GM18951 (cell line): ENCODE measurements at regions not wholly inside any gene's neighbourhood (a gene's known extent, or its start where the extent isn't known, plus 50 kb on each side); places are given as distances from the start of the nearest gene placed in this dataset.

ENCODE experiments used
- POLR2A ChIP-seq: IDR thresholded peaks from 4 replicates; pipeline ENCODE4 v1.6.1; 2011; ENCODE audit warnings: mild to moderate bottlenecking; ENCODE audit not compliant: insufficient read length, insufficient read depth; ENCODE audit errors: extremely low read depth
- in situ Hi-C: fragments of 300-500 bp; cut with MboI; formaldehyde crosslinking; loops from one replicate; pipeline ENCODE4 v1.12.0; 2022; ENCODE audit warnings: low sequenced_read_pairs, mixed read lengths, inconsistent platforms; ENCODE audit not compliant: unreplicated experiment

DNA sequence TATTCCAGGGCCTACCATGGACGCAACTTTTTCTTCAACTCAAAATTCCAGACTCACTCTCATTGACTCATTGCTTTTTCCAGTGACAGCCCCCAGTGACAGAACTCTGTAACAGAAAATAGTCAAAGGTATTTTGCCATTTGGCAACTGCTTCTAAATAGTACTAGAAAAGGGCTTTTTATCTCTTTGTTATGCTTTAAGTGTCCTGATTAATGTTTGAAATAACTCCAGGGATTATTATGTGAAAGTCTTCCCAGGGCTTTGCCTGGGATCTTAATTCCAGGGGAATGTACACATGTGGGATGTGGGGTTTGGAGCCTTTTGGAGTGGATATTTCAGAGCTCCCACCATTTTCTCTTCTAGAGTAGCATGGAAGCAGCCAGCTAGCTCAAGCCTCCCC, 198.8 kb downstream of the KCNS3 start:
- in situ Hi-C loops: no loop called here
- no peak for TF ChIP-seq POLR2A

DNA sequence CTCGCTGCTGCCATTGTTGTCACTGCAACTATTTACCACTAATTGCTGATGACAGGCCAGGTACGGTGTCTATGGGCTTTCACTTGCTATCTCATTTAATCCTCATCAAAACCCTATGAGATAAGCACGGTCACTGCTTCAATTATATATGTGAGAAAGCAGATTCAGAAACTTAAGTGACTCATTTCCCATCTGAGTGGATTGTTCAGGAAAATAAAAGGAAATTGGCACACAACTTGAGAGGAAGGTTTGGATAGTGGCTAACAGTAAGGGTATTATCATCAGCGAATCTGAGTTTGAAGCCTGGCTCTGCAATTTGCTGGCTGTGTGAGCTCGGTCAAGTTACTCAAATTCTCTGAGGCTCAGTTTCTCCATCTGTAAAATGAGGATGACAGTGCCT, 196.0 kb downstream of the KCNS3 start:
- in situ Hi-C loops: no loop called here
- TF ChIP-seq POLR2A: no peak

DNA sequence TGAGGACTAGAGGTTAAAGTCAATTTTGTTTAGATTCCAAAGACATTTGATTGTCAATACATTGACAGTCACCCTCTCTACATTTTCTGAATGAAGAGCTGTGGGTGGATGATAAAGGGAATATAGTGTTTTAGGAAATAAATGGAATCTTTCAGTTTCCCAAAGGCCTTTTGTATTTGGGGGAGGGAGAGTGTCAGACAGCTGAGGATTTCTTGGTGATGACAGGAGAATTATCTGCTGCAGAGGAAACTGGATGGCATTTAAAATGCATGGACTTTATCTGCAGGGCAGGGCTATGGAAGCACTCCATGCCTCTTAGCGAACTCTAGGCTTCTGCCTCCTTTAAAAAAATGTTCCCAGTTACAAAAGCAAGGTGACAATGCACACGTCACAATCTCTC, 195.1 kb downstream of the KCNS3 start:
- in situ Hi-C loops: no loop called here
- TF ChIP-seq POLR2A: no peak

DNA sequence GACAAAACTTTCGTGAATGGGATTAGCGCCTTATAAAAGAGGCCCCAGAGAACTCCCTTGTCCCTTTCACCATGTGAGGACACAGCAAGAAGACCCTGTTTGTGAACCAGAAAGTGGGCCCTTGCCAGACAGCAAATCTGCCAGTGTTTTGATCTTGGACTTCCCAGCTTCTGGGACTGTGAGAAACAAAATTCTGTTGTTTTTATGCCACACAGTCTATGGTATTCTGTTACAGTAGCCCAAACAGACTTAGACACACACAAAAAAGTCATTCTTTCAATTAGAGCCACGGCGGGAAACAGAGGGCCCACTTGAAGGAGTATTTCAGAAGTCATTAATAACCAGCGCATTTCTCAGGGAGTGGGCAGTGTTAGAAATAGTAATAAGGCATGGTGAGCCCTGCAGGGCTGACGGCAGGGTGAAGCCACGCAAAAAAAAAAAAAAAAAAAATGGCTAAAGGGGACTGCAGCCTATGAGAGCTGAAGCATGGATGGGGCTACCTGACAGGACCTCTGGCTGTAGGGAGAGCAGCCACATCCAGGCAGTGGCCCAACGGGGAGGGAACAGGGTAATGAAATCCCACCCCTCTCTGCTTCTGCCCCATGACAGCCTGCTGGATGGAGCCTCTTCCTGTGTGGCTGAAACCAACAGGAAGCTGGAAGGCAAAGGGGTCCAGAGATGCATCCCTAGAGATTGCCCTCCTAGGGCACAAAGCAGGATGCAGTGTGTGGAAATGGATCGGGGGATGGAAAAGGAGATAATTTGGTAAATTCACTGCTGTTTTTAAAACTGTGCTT, 189.3 kb downstream of the KCNS3 start:
- in situ Hi-C loops: no loop called here
- TF ChIP-seq POLR2A: no peak

DNA sequence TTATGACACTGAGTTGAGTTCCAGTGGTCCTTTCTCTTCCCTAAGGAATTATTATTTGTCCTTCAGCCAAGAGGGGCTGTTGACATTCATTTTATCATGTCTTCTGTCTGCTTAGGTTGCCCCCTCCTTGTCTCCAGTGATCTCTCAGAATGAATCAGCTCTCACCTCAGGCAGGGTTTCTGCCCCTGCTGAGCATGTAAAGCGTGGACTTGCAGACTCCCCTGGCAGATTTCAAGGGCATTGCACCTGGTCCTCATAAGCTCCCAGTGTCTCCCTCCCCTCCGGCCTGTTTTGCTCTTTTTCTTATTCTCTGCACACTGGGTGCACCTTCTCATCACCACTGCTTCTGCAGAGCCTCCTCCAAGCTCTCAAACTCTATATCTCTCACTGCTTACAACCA, 188.4 kb downstream of the KCNS3 start:
- in situ Hi-C loops: no loop called here
- TF ChIP-seq POLR2A: no peak

DNA sequence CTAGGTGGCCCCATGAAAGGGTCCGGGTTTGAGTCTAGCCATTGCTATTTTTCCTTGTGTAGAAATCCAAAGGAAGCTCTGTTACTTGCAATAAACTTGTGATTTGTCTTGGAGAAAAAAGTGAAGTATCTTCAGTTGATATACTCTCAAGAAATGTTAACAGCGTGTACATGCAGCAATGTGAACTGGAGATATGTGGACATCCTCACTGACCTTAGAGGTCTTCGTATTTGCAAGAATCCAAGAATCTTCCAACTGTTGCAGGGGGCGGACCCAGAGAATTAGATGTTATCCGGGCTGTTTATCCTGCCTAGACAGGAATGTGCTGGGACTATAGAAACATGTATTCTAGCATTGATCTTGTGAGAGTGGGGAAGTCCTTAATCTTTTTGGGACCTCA, 187.6 kb downstream of the KCNS3 start:
- in situ Hi-C loops: no loop called here
- no peak for TF ChIP-seq POLR2A

DNA sequence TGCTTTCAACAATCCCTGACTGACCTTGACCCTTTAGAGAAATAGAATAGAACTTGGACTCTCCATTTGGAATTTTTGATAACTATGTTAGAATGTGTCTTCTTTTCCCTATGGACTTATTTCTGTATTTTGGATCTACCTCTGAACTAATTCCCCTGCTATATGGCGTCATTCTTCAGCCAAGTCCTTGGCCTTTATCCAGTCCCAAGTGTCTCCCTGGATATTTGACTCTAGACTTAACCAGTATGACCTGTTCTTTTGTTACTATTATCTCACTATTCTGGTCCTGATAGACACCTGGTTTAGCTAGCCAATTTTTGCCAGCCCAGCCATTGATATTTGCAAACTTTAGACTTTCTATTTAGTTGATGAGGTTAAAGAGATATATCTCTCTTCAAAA, 186.8 kb downstream of the KCNS3 start:
- no peak for TF ChIP-seq POLR2A
- in situ Hi-C loops: no loop called here

DNA sequence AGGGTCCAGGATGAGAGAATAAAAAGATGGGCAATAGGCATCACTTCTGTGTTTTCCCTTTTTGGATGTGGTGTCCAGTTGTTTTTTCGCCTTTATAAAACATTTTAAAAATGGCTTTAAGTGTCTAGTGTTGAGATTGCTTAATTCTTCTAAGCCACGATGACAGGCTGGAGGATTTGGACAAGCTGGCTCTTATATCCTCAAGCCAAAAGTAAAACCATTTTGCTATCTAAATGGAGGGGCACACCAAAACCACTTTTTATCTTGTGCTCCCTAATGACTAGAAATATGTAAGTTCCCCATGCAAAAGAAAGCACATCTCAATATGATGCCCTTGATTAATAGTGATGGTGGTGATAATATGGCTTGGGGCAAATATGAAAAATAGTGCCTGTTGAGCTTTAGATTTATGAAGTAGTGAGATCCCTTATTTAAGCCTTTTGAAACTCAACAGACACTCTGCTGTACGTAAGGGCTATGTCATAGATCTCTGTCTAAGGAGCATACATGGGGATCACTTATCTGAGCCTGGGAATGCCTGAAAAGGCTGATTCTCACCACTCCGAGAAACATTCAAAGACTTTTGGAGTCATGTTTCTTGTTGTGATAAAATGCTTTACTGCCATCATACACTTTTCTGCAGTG, 185.5 kb downstream of the KCNS3 start:
- in situ Hi-C loops: no loop called here
- TF ChIP-seq POLR2A: no peak

DNA sequence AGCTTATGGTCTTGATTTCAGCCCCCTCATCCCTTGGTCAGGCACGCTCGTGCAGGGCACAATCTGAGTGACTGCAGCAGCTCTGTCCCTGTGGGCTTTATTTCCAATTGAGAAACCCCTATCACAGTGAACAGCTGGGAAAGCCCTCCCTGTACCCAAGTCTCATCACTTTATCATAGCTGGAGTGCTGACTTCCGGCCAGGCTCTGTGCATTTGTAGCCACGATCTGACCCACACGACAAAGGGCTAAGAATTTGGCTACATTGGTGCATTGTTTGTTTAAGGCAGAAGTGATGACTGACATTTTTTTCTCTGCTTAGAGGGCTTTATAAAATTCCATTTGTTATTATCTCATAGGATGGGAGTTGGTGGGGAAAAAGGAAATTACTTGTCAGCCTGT, 184.4 kb downstream of the KCNS3 start:
- no peak for TF ChIP-seq POLR2A
- in situ Hi-C loops: no loop called here

DNA sequence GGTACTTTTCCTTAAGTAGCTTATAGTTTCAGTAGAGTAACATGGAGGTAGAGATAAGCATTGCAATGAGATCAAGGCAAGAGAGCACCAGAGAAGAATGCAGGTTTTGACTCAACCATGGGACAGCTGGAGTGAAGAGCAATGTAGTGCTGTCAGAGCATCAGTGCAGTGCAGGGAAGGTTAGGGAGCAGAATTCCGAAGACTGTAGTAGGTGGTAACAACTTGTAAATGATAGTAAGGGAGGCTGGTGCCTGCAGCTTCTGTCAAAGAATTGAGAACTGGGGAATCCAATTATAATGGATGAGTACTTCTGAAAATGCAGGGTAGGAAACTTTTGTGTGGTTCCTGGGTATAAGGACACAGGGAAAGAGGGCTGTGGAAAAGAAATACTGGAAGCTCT, 183.2 kb downstream of the KCNS3 start:
- in situ Hi-C loops: no loop called here
- TF ChIP-seq POLR2A: no peak

DNA sequence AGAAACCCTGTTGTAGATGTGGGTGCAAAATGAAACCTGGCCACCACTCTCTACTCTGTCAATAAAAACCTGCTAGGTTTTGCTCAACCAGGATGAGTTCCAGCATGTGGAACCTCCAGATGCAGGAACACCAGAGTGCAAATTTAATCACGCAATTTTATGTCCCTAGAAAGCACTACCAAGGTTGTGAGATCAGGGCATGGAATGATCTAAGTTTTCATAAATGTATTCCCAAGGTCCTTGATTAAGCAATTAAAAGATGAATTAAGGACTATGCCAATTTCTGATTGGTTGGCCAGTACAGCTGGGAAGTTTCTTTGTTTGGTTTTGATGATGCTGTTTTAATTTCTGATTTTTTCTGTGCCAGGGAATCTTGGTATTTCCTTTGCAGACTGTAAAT, 179.2 kb downstream of the KCNS3 start:
- in situ Hi-C loops: no loop called here
- TF ChIP-seq POLR2A: no peak

DNA sequence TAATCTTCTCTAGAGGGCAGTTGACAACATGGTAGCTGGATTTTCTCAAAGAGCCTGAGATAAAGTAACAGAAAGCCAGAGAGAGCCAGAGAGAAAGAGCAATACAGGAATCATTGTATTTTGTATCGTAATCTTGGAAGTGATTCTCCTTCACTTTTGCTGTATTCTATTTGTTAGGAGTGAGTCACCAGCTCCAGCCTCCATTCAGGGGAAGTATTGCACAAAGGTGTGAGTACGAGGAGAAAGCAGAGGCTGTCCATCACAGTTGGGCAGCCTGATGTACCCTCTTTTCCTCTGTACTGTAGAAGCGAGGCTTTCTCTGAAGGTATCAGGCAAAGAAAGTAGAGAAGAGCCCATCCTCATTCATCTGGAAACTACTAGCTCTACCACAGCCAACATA, 176.8 kb downstream of the KCNS3 start:
- in situ Hi-C loops: no loop called here
- TF ChIP-seq POLR2A: no peak

DNA sequence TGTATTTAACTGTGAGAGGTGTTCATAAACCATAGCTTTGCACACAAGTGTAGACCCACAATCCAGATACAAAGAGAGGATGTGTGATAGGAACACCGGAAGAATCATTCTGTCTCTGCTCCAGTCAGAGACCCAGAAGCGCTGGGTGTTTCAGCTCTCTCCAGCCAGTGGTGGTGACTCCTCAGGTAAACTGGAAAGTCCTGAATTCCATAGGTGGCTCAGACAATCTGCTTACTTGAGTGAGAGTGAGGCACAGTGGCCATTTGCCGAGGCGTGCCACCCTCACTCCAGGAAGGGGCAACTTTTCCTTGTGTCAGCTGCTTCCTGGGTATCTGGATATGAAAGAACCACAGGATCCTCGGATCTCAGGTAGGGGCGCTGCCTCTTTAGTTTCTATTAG, 171.5 kb downstream of the KCNS3 start:
- in situ Hi-C loops: no loop called here
- TF ChIP-seq POLR2A: no peak

DNA sequence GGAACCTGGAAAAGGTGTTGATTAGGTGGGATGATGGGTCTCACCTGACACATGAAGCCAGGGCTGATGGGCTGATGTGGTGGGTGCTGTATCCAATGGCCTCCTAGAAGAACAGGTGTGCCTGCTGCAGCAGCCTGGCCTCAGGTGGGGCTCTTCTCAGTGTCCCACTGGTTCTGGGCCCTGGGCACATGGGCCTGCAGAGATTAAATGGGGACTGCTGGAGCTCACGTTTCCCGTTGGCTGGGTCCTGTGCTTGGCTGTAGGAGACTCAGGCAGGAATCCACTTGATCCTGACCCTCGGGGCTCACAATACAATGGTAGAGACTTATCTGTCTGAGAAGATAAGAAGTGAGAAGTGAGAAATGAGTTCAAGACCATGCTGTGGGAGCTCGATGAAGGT, 170.9 kb downstream of the KCNS3 start:
- in situ Hi-C loops: no loop called here
- TF ChIP-seq POLR2A: no peak
